ENCODE measurements at regions not wholly inside any gene's neighbourhood (a gene's known extent, or its start where the extent isn't known, plus 50 kb on each side); places are given as distances from the start of the nearest gene placed in this dataset.

DNA sequence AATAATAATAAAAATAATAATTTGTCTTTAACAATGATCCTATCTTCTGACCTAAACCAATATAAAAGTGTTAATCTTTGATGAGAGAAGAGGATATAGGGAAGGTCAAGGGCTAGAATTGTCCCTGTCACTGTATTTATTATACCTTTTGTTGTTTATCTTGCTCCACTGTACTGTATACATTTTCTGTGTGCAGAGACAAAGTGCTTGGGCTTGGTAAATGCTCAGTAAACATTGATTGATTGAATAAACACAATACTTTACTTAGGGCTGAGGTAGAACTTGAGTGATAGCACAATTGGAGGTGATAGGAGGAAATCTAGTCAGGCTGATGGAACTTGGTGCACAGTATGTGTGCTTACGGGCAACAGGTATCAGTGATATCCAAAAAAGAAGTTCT, 161.2 kb downstream of the ARRDC3 start:
- no peak for FAIRE-seq
- Histone ChIP-seq H3K27ac (ENCODE audit: control insufficient read depth, insufficient read depth, low read length) (no peak overlapping the region), H2AFZ (ENCODE audit: control insufficient read depth, low read length) (no peak overlapping the region), H3K4me2 (ENCODE audit: control insufficient read depth, extremely low read depth, insufficient read depth, low read depth, low read length) (no peak overlapping the region), H3K36me3 (ENCODE audit: control insufficient read depth in 2 of 2, extremely low read depth in 1 of 2, insufficient read depth in 2 of 2, low read length in 2 of 2) (no peaks in the 10 kb centered on the region), H3K9me1 (ENCODE audit: control insufficient read depth, extremely low read depth, insufficient read depth, low read length) (no peaks in the 10 kb centered on the region), H3K79me2 (ENCODE audit: control insufficient read depth, insufficient read depth, low read length) (no peaks in the 10 kb centered on the region), H3K4me1 (ENCODE audit: control insufficient read depth, extremely low read depth, insufficient read depth, low read length) (no peaks in the 10 kb centered on the region), H3K27me3 (ENCODE audit: control insufficient read depth, extremely low read depth, insufficient read depth, low read length) (no peaks in the 10 kb centered on the region), H3K9ac (ENCODE audit: control insufficient read depth, extremely low read depth, insufficient read depth, low read length) (no peak overlapping the region), H4K20me1 (ENCODE audit: control insufficient read depth, extremely low read depth, insufficient read depth, low read length) (no peaks in the 10 kb centered on the region), H3K9me3 (ENCODE audit: control insufficient read depth, low read depth, low read length) (no peaks in the 10 kb centered on the region), H3K4me3 (ENCODE audit: control insufficient read depth in 2 of 3, extremely low read depth in 1 of 3, insufficient read depth in 2 of 3, low read depth in 1 of 3, low read length in 3 of 3) (no peak overlapping the region)
- DNase-seq (ENCODE audit: low read depth, low spot score), result no peak
- dilution Hi-C loops (cut with MboI; ENCODE audit: extremely low pct_ligation_motif_present, low sequenced_read_pairs), result no loop called here
- TF ChIP-seq EZH2 (IDR thresholded peaks at IDR 0.05; ENCODE audit: low read length), result no peak
- TF ChIP-seq CTCF (optimal IDR thresholded peaks at IDR 0.05 in 1 of 3, IDR thresholded peaks at IDR 0.05 in 1 of 3, conservative IDR thresholded peaks at IDR 0.05 in 1 of 3; ENCODE audit: extremely low read depth in 1 of 3, insufficient read depth in 2 of 3, low read length in 3 of 3), result no peak

DNA sequence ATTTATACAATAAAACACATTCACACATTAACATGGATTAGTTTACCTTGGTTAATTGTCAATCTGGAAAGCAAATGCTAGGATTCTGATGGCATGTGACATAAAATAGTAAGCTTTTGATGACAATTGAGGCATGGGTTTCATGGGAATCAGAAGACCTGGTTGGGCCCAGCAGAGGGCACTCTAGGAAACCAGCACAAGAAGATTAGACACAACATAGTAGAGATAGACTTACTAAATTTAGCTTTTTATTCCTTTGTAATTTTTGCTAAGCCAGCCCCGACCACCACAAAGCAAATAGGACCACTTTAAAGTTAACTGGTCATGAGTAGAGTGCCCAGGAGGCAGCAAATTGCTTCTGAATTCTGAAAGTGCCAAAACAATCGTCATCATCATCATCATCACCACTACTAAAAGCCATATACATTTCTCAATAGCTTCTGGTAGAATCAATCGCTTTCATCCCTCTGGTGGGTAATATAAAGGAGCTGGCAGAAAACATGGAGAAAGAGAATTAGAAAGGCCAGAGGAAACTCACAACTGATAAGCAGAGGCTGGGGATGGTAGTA, 163.2 kb downstream of the ARRDC3 start:
- no peak for TF ChIP-seq EZH2 (IDR thresholded peaks at IDR 0.05; ENCODE audit: low read length)
- TF ChIP-seq CTCF (optimal IDR thresholded peaks at IDR 0.05 in 1 of 3, IDR thresholded peaks at IDR 0.05 in 1 of 3, conservative IDR thresholded peaks at IDR 0.05 in 1 of 3; ENCODE audit: extremely low read depth in 1 of 3, insufficient read depth in 2 of 3, low read length in 3 of 3), result peak in 2 of 3 experiments; percentile 7 to 35
- H2AFZ ChIP-seq (ENCODE audit: control insufficient read depth, low read length), result no peak overlapping the region
- H4K20me1 ChIP-seq (ENCODE audit: control insufficient read depth, extremely low read depth, insufficient read depth, low read length), result no peaks in the 10 kb centered on the region
- H3K9ac ChIP-seq (ENCODE audit: control insufficient read depth, extremely low read depth, insufficient read depth, low read length), result no peak overlapping the region
- H3K27me3 ChIP-seq (ENCODE audit: control insufficient read depth, extremely low read depth, insufficient read depth, low read length), result no peaks in the 10 kb centered on the region
- H3K4me1 ChIP-seq (ENCODE audit: control insufficient read depth, extremely low read depth, insufficient read depth, low read length), result no peaks in the 10 kb centered on the region
- dilution Hi-C loops (cut with MboI; ENCODE audit: extremely low pct_ligation_motif_present, low sequenced_read_pairs), result no loop called here
- no peaks in the 10 kb centered on the region for H3K9me1 ChIP-seq (ENCODE audit: control insufficient read depth, extremely low read depth, insufficient read depth, low read length)
- no peaks in the 10 kb centered on the region for H3K9me3 ChIP-seq (ENCODE audit: control insufficient read depth, low read depth, low read length)
- H3K4me3 ChIP-seq (ENCODE audit: control insufficient read depth in 2 of 3, extremely low read depth in 1 of 3, insufficient read depth in 2 of 3, low read depth in 1 of 3, low read length in 3 of 3), result no peak overlapping the region
- H3K27ac ChIP-seq (ENCODE audit: control insufficient read depth, insufficient read depth, low read length), result no peak overlapping the region
- FAIRE-seq (peak; percentile 9), DNase-seq (ENCODE audit: low read depth, low spot score) (no peak)
- no peaks in the 10 kb centered on the region for H3K36me3 ChIP-seq (ENCODE audit: control insufficient read depth in 2 of 2, extremely low read depth in 1 of 2, insufficient read depth in 2 of 2, low read length in 2 of 2)
- no peaks in the 10 kb centered on the region for H3K79me2 ChIP-seq (ENCODE audit: control insufficient read depth, insufficient read depth, low read length)
- H3K4me2 ChIP-seq (ENCODE audit: control insufficient read depth, extremely low read depth, insufficient read depth, low read depth, low read length), result no peak overlapping the region
